Psoas muscle (tissue), 7 donors: ENCODE measurements at regions not wholly inside any gene's neighbourhood (a gene's known extent, or its start where the extent isn't known, plus 50 kb on each side); places are given as distances from the start of the nearest gene placed in this dataset.
"Not testable (repeated sequence)": the region's sequence is repeated elsewhere in the genome, so short reads cannot be mapped to it uniquely, and the experiment has no call there.

Source experiments
- ATAC-seq, 4 donors: fragments of 200-7000 bp; cut with Tn5 transposase; one replicate each; pipeline ENCODE4 v1.9.1; 2020; ENCODE audit warnings: moderate library complexity in 3 of 4, mild to moderate bottlenecking in 2 of 4
- DNase-seq, 2 donors: peaks; one replicate each; pipeline ENCODE4 v3.0.0-alpha.2; 2020
- H3K27ac ChIP-seq: fragments of 200-600 bp; one replicate; pipeline ENCODE4 v1.8.0; 2022
- H3K27me3 ChIP-seq, 3 donors: fragments of 200-600 bp in 1 of 3; one replicate each; pipeline versions ENCODE4 v1.6.1 to v1.8.0; 2013 to 2022; ENCODE audit warnings: low read length in 2 of 3, mild to moderate bottlenecking in 2 of 3, moderate library complexity in 1 of 3; ENCODE audit not compliant: insufficient read depth in 3 of 3
- H3K36me3 ChIP-seq, 2 donors: fragments of 200-600 bp in 1 of 2; one replicate each; pipeline versions ENCODE4 v1.6.1 to v1.8.0; 2013 to 2022; ENCODE audit warnings: low read depth in 1 of 2, mild to moderate bottlenecking in 1 of 2, moderate library complexity in 1 of 2; ENCODE audit not compliant: insufficient read depth in 1 of 2
- H3K4me1 ChIP-seq: fragments of 200-600 bp; one replicate; pipeline ENCODE4 v1.8.0; 2022
- H3K4me3 ChIP-seq: fragments of 200-600 bp; one replicate; pipeline ENCODE4 v1.8.0; 2022; ENCODE audit warnings: mild to moderate bottlenecking
- H3K9me3 ChIP-seq: fragments of 200-600 bp; one replicate; pipeline ENCODE4 v1.8.0; 2022
- WGBS, 3 donors: extraction: QIAGEN DNeasy Blood & Tissue Kit; methylation state at CpG; one replicate each; pipeline versions ENCODE4 v1.1.6 to v1.1.7; 2013; 5-methylcytosine and 5-hydroxymethylcytosine counted together
- intact Hi-C, 2 donors: fragments of 100-400 bp; cut with DNase I; formaldehyde crosslinking; loops; one replicate each; pipeline versions ENCODE4 v1.11.0 to v1.14.2; 2022
- TF ChIP-seq, protein P1 (sequence below): fragments of 200-600 bp; IDR thresholded peaks from one replicate; pipeline ENCODE4 v1.8.0; 2022; ENCODE audit warnings: antibody characterized with exemption
- donor health status: healthy with polysubstance abuse.
- donor health status: DM: no; HTN: no; CAD: no; lungs with moderate emphysema.
- donor health status: Bipolar disorder and iron deficiency.
- donor health status: healthy.
- donor health status: DM: yes; HTN: yes; CAD: no.
- donor health status: DM: no; HTN: no; CAD: no.
- donor health status: DM: yes; HTN: yes; CAD: no.

DNA sequence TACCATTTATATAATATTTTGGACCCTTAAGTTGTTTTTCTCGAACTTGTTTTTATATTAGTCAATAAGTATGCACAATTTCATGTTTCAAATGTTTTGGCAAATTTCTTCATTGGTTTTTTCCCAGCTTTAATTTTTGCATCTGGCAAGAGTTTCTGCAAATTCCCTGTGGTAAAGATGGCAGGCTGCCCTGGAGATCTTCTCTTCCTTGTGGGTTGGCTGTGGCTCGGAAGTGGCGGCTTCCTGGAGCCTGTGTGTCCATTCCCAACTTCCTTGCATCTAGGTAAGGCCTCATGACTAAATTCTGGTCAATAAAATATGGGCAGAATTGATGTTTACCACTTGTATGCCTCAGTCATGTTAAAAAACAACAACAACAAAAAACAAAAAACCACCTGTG is 818.6 kb downstream of the EPHA4 start:
- no peak overlapping the region for H3K27ac ChIP-seq
- 40 to 71% (median 43%) methylated on average over 3 of the region's 3 CpGs for WGBS, 3 donors
- H3K9me3 ChIP-seq = no peaks in the 10 kb centered on the region
- H3K4me1 ChIP-seq = no peaks in the 10 kb centered on the region
- TF ChIP-seq, protein P1, sequence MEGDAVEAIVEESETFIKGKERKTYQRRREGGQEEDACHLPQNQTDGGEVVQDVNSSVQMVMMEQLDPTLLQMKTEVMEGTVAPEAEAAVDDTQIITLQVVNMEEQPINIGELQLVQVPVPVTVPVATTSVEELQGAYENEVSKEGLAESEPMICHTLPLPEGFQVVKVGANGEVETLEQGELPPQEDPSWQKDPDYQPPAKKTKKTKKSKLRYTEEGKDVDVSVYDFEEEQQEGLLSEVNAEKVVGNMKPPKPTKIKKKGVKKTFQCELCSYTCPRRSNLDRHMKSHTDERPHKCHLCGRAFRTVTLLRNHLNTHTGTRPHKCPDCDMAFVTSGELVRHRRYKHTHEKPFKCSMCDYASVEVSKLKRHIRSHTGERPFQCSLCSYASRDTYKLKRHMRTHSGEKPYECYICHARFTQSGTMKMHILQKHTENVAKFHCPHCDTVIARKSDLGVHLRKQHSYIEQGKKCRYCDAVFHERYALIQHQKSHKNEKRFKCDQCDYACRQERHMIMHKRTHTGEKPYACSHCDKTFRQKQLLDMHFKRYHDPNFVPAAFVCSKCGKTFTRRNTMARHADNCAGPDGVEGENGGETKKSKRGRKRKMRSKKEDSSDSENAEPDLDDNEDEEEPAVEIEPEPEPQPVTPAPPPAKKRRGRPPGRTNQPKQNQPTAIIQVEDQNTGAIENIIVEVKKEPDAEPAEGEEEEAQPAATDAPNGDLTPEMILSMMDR = no peak
- H3K27me3 ChIP-seq = no peaks in the 10 kb centered on the region
- H3K36me3 ChIP-seq = no peaks in the 10 kb centered on the region
- ATAC-seq (no peak), DNase-seq (no peak)
- H3K4me3 ChIP-seq = no peak overlapping the region
- intact Hi-C loops = no loop called here

DNA sequence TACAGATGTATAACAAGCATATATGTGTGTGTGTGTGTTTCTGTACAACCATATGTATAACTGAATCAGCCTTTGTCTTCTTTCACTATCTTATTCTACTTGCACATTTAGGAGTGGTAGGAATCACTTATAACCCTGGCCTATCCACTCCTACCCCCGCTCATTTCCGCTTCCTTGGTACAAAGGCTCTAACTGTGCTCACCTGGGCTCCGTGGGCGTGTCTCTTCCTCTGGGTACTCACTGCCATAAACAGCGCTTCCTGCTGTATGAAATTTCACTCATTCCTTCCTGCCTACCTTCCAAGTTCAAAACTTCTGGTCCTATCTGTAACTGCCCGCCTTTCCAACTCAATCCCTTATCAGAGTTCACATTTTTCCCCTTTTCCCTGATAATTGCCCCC is 815.5 kb downstream of the EPHA4 start:
- no peaks in the 10 kb centered on the region for H3K27me3 ChIP-seq
- H3K4me3 ChIP-seq = no peak overlapping the region
- no peak overlapping the region for H3K27ac ChIP-seq
- no peak for DNase-seq
- H3K36me3 ChIP-seq = no peaks in the 10 kb centered on the region
- no peak for ATAC-seq
- no peaks in the 10 kb centered on the region for H3K9me3 ChIP-seq
- TF ChIP-seq, protein P1 = no peak
- H3K4me1 ChIP-seq = no peaks in the 10 kb centered on the region
- intact Hi-C loops = no loop called here
- WGBS, 3 donors = 82 to 87% (median 85%) methylated on average over 6 of the region's 6 CpGs

DNA sequence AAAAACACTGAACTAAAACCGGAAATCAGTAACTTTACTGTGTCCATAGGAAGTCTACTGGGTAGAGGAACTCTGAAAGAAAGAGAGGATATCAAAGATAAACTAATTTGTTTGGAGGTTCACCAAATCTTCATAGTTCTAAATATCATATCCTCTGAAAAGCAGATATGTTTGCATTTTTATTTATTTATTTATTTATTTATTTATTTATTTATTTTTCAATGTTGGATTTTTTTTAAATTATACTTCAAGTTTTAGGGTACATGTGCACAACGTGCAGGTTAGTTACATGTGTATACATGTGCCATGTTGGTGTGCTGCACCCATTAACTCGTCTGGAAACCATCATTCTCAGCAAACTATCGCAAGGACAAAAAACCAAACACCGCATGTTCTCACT is 813.7 kb downstream of the EPHA4 start:
- H3K4me1 ChIP-seq, H3K4me3 ChIP-seq, intact Hi-C loops, H3K9me3 ChIP-seq, H3K36me3 ChIP-seq, H3K27ac ChIP-seq, H3K27me3 ChIP-seq, DNase-seq, ATAC-seq: not testable (repeated sequence)
- 91 to 95% (median 91%) methylated on average over 5 of the region's 5 CpGs for WGBS, 3 donors

DNA sequence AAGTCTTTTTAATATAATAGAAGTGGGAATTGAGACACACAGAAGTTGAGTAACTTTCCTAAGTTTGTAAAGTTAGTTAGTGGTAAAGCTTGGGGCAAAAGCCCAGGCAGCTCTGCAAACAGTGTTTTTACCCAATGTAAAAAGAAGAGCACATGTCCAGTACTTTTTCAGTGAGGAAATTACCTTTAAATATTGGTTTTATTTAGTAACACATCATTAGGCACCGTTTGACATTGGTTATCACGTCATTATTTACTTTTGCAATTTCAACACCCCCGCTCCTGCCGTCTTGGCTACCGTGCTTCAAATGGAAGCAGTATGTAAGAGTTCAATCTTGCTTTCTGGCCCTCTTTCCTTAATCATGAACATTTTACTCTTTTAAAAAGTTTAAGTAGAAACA is 807.9 kb downstream of the EPHA4 start:
- WGBS, 3 donors = 64 to 77% (median 75%) methylated on average over 5 of the region's 5 CpGs
- DNase-seq = no peak
- Histone ChIP-seq H3K4me3 (no peak overlapping the region), H3K9me3 (no peaks in the 10 kb centered on the region), H3K27ac (no peak overlapping the region), H3K36me3 (no peaks in the 10 kb centered on the region), H3K4me1 (no peaks in the 10 kb centered on the region), H3K27me3 (no peaks in the 10 kb centered on the region)
- ATAC-seq = no peak
- intact Hi-C loops = no loop called here
- TF ChIP-seq, protein P1 = no peak

DNA sequence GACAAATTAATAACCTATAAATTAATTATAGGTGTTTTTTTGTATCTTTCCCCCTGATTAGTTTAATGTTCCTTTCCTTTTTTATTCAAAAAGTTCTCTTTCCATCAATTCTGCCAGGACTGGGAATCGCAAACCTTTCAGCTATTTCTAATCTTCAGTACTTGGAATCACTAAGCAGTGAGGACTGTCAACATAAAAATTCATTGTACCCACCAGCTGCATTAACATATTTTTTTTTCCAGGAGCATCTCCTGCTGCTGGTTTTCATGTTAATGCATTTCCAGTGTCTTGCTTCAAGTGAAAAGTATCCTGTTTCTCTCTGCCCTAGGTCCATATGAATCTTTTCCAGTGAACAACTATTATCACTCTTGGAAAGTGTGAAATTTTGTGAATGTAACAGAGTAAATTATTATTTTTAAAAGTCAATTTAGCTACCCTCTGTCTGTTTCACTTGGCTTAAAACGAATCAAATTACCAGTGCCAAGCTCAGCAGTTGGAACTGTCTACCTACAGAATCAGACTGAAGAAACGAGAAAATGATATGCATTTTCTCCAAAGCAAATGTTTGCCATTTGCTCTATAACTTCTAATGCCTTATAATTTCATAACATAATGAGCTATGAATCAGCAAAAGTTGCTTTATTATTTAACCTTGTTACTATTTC is 804.4 kb downstream of the EPHA4 start:
- no peak overlapping the region for H3K27ac ChIP-seq
- H3K27me3 ChIP-seq = no peaks in the 10 kb centered on the region
- 46 to 59% (median 47%) methylated on average over 3 of the region's 3 CpGs for WGBS, 3 donors
- intact Hi-C loops = no loop called here
- ATAC-seq = no peak
- no peaks in the 10 kb centered on the region for H3K4me1 ChIP-seq
- DNase-seq = no peak
- TF ChIP-seq, protein P1 = no peak
- H3K9me3 ChIP-seq = no peaks in the 10 kb centered on the region
- H3K4me3 ChIP-seq = no peak overlapping the region
- H3K36me3 ChIP-seq = no peaks in the 10 kb centered on the region
